PC-9 (cell line): ENCODE measurements at regions not wholly inside any gene's neighbourhood (a gene's known extent, or its start where the extent isn't known, plus 50 kb on each side); places are given as distances from the start of the nearest gene placed in this dataset.

Experiments
- CTCF ChIP-seq: fragments of 200-600 bp; sonication (generic); conservative IDR thresholded peaks from 2 replicates; pipeline ENCODE4 v1.6.1; 2017; ENCODE audit warnings: mixed run types, antibody characterized with exemption, mild to moderate bottlenecking, moderate library complexity
- EZH2 ChIP-seq: fragments of 200-600 bp; sonication (generic); IDR thresholded peaks from 2 replicates; pipeline ENCODE4 v1.8.0; 2017; ENCODE audit warnings: antibody characterized with exemption, low read depth

DNA sequence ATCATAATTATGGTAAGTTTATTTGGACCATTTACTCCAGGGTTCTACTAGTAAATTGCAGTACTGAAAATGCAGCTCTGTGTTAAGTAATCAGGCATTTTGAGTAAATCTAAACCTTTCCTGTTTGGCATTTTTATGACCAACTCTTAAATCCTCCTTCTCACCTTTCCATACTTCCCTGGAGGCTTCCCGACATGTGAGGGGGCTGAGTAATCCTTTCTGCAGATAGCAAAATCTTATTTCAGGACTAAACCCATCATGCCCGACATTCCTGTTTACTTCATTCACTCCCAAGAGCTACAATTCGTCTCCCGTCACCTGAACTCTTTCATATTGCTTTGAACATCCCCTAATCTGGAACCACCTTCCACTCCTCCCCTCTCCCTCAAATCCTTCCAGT, 296.6 kb downstream of the IKZF2 start:
- TF ChIP-seq CTCF (no peak), EZH2 (no peak)
